ENCODE measurements at regions not wholly inside any gene's neighbourhood (a gene's known extent, or its start where the extent isn't known, plus 50 kb on each side); places are given as distances from the start of the nearest gene placed in this dataset.

- RAD21 ChIA-PET (ENCODE audit: unreplicated experiment) = interaction anchor here (0.9 kb wide), 1 partner anchor 12 kb away, joined by 3 read pairs; no protein-coding TSS in a partner anchor
- Histone ChIP-seq H3K4me3 (no peak overlapping the region), H3K36me3 (ENCODE audit: control insufficient read depth in 2 of 2, insufficient read depth in 2 of 2, low read length in 1 of 2) (no peaks in the 10 kb centered on the region), H3K9me3 (replicated peaks; ENCODE audit: control insufficient read depth, insufficient read depth, low read length) (no peaks in the 10 kb centered on the region), H3K4me1 (ENCODE audit: control insufficient read depth, insufficient read depth, low read length) (no peaks in the 10 kb centered on the region), H3K9ac (ENCODE audit: control insufficient read depth, insufficient read depth, low read length) (no peak overlapping the region), H3K79me2 (ENCODE audit: control insufficient read depth, insufficient read depth, low read length) (no peaks in the 10 kb centered on the region), H3K27ac (ENCODE audit: control insufficient read depth, insufficient read depth) (no peak overlapping the region), H3K4me2 (ENCODE audit: control insufficient read depth, insufficient read depth) (no peak overlapping the region), H4K20me1 (ENCODE audit: control insufficient read depth, insufficient read depth) (no peaks in the 10 kb centered on the region), H2AFZ (ENCODE audit: control insufficient read depth, low read depth, low read length) (no peak overlapping the region), H3K27me3 (replicated peaks in 1 of 2; ENCODE audit: control insufficient read depth in 2 of 2, insufficient read depth in 2 of 2, low read length in 1 of 2) (no peaks in the 10 kb centered on the region)
- POLR2A ChIA-PET = no interaction called here
- FAIRE-seq = no peak
- in situ Hi-C loops (cut with MboI) = no loop called here
- CTCF ChIA-PET = interaction anchor here (0.6 kb wide), 1 partner anchor 22 kb away, joined by 3 read pairs; no protein-coding TSS in a partner anchor
- intact Hi-C loops (cut with micrococcal nuclease; ENCODE audit: unreplicated experiment) = no loop called here
- WGBS (ENCODE audit: insufficient coverage, insufficient replicate concordance, low lambda C conversion rate, missing lambda C conversion rate) = 100% methylated on average over 2 of the region's 2 CpGs
- DNase-seq (ENCODE audit: low read depth, low spot score) = no peak
- BruUV-seq (replicated peaks) = no TSS peak
- SMC1A ChIA-PET (ENCODE audit: uncharacterized antibody, unreplicated experiment) = interaction anchor here (1.0 to 1.4 kb wide), 2 partner anchors 8 to 14 kb away, joined by 3 to 4 read pairs; no protein-coding TSS in a partner anchor
- ATAC-seq = no peak
- no peak for TF ChIP-seq ATF2 (IDR thresholded peaks at IDR 0.05; ENCODE audit: low read length)
- no peak for TF ChIP-seq YBX1 (IDR thresholded peaks at IDR 0.05)
- TF ChIP-seq KLF5 (IDR thresholded peaks at IDR 0.05; ENCODE audit: partially characterized antibody) = no peak
- TF ChIP-seq RELA (IDR thresholded peaks at IDR 0.05; ENCODE audit: borderline replicate concordance, partially characterized antibody) = no peak
- TF ChIP-seq TCF12 (IDR thresholded peaks at IDR 0.05; ENCODE audit: low read depth, low read length) = no peak
- no peak for TF ChIP-seq MYC (IDR thresholded peaks at IDR 0.05; ENCODE audit: insufficient read depth, insufficient read length, insufficient replicate concordance, low read length, severe bottlenecking)
- TF ChIP-seq PKNOX1 (IDR thresholded peaks at IDR 0.05) = no peak
- TF ChIP-seq POU2F2 (IDR thresholded peaks at IDR 0.05; ENCODE audit: borderline replicate concordance, low read depth, low read length) = no peak
- no peak for TF ChIP-seq POLR2A (IDR thresholded peaks at IDR 0.05; ENCODE audit: low read depth, low read length)
Measured at GRCh38 chr5:96112703-96113102, 151.1 kb upstream of the ELL2 start.
